T-cell (primary cell): ENCODE measurements at regions not wholly inside any gene's neighbourhood (a gene's known extent, or its start where the extent isn't known, plus 50 kb on each side); places are given as distances from the start of the nearest gene placed in this dataset.

Source experiments
- ATAC-seq, 4 experiments: fragments of 200-7000 bp in 3 of 4; fragments of 150-1000 bp in 1 of 4; cut with Tn5 transposase; replicated peaks in 1 of 4; 1 replicate in 3 of 4; 2 replicates in 1 of 4; pipeline ENCODE4 v1.10.0; 2021; ENCODE audit warnings: moderate library complexity in 3 of 4, mild to moderate bottlenecking in 2 of 4, moderate number of reproducible peaks in 1 of 4
- CTCF ChIA-PET, 2 donors: fragments of 300-600 bp; sonication (Branson Sonifier 250); formaldehyde crosslinking; loops; one replicate each; lab custom pipeline; 2022; ENCODE audit warnings: antibody characterized with exemption in 2 of 2; lab: Charles Lee
- POLR2A ChIA-PET, 2 donors: fragments of 300-600 bp; sonication (Branson Sonifier 250); formaldehyde crosslinking; loops; one replicate each; lab custom pipeline; 2022; ENCODE audit warnings: antibody characterized with exemption in 2 of 2; lab: Charles Lee
- DNase-seq, 35 experiments: peaks; one replicate each; pipeline versions ENCODE4 v3.0.0 to v3.0.0-alpha.2; 2013 to 2023
- H3K27ac ChIP-seq: one replicate; pipeline ENCODE4 v1.5.1; 2013; ENCODE audit warnings: low read length
- H3K27me3 ChIP-seq, 2 experiments: replicated peaks in 1 of 2; 1 replicate in 1 of 2; 2 replicates in 1 of 2; pipeline versions ENCODE4 v1.6.1 to v1.7.0; 2013; ENCODE audit warnings: low read length in 1 of 2, mixed read lengths in 1 of 2; ENCODE audit not compliant: control insufficient read depth in 2 of 2, insufficient read depth in 2 of 2; ENCODE audit errors: extremely low read depth in 1 of 2
- H3K36me3 ChIP-seq, 2 donors: 1 replicate in 1 of 2; 2 replicates in 1 of 2; pipeline versions ENCODE4 v1.6.1 to v1.7.0; 2013; ENCODE audit warnings: low read length in 1 of 2; ENCODE audit not compliant: control insufficient read depth in 2 of 2, insufficient read depth in 1 of 2; ENCODE audit errors: extremely low read depth in 1 of 2
- H3K4me1 ChIP-seq, 2 experiments: 1 replicate in 1 of 2; 2 replicates in 1 of 2; pipeline versions ENCODE4 v1.6.1 to v1.7.0; 2013; ENCODE audit warnings: low read length in 2 of 2, mixed read lengths in 1 of 2; ENCODE audit not compliant: insufficient read depth in 2 of 2, control insufficient read depth in 1 of 2; ENCODE audit errors: extremely low read depth in 1 of 2
- H3K4me3 ChIP-seq, 2 donors: 1 replicate in 1 of 2; 2 replicates in 1 of 2; pipeline versions ENCODE4 v1.5.1 to v1.7.0; 2013; ENCODE audit warnings: mild to moderate bottlenecking in 2 of 2, low read length in 1 of 2, moderate library complexity in 1 of 2; ENCODE audit not compliant: control insufficient read depth in 1 of 2; ENCODE audit errors: extremely low read depth in 1 of 2
- H3K9me3 ChIP-seq: 2 replicates; pipeline ENCODE4 v1.7.0; 2013
- H3K27ac Mint-ChIP-seq, 2 donors: one replicate each; pipeline ENCODE4 v1.8.0; 2020 to 2021; ENCODE audit warnings: mild to moderate bottlenecking in 2 of 2, mixed read lengths in 2 of 2
- H3K27me3 Mint-ChIP-seq, 2 donors: one replicate each; pipeline ENCODE4 v1.8.0; 2021 to 2022; ENCODE audit warnings: mixed read lengths in 2 of 2
- H3K36me3 Mint-ChIP-seq: one replicate; pipeline ENCODE4 v1.8.0; 2021; ENCODE audit warnings: mixed read lengths
- H3K4me1 Mint-ChIP-seq, 3 donors: one replicate each; pipeline ENCODE4 v1.8.0; 2020 to 2022; ENCODE audit warnings: mixed read lengths in 3 of 3, mild to moderate bottlenecking in 1 of 3
- H3K4me3 Mint-ChIP-seq, 3 donors: one replicate each; pipeline ENCODE4 v1.8.0; 2020 to 2022; ENCODE audit warnings: mild to moderate bottlenecking in 3 of 3, mixed read lengths in 3 of 3, moderate library complexity in 3 of 3
- H3K9me3 Mint-ChIP-seq, 3 donors: one replicate each; pipeline ENCODE4 v1.8.0; 2020 to 2022; ENCODE audit warnings: mixed read lengths in 3 of 3
- WGBS: methylation state at CpG from one replicate; pipeline ENCODE4 v1.1.5; 2013; ENCODE audit warnings: missing lambda C conversion rate; ENCODE audit not compliant: insufficient coverage; 5-methylcytosine and 5-hydroxymethylcytosine counted together

DNA sequence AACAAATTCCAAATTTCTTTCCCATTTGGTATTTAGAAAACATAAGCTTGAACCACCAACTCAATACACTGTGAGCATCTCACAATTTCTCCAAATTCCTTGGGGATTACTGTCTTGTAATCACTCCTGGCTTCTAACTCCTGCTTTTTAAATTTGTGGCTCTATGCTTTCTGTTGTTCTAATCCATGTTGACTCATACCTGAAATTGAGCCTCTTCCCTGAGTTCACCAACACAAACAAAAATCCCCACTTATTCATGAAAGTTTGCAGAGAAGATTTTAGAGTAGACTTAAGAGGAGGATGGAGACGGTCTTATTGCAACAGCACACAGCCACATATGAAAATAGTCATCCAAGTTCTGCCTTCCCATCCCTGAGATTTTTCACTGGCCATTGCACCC lies 252.5 kb downstream of the PTEN start:
- no peak overlapping the region for H3K4me3 Mint-ChIP-seq
- H3K4me3 ChIP-seq: no peak overlapping the region
- no peaks in the 10 kb centered on the region for H3K9me3 ChIP-seq
- H3K36me3 Mint-ChIP-seq: no peaks in the 10 kb centered on the region
- no peaks in the 10 kb centered on the region for H3K36me3 ChIP-seq
- DNase-seq (no peak), ATAC-seq (no peak)
- peaks cover 30 to 41% of the 10 kb centered on the region in 2 experiments for H3K4me1 ChIP-seq
- H3K4me1 Mint-ChIP-seq: peaks cover 17 to 32% (median 28%) of the 10 kb centered on the region in 3 donors
- H3K27ac ChIP-seq: no peak overlapping the region
- H3K27ac Mint-ChIP-seq: no peak overlapping the region
- H3K27me3 Mint-ChIP-seq: no peaks in the 10 kb centered on the region
- ChIA-PET POLR2A (no interaction called here), CTCF (interaction anchor here (0.7 to 3.4 kb wide), 3 partner anchors 24 to 273 kb away, joined by 4 to 15 read pairs (median 8); no protein-coding TSS in a partner anchor)
- H3K9me3 Mint-ChIP-seq: no peaks in the 10 kb centered on the region
- no CpG with 5 or more reads among the region's 1 CpG for WGBS
- H3K27me3 ChIP-seq: no peaks in the 10 kb centered on the region

- POLR2A ChIA-PET: interaction anchor here in 1 of 2 donors (0.5 to 0.9 kb wide), 2 partner anchors 254 to 1323 kb away, joined by 3 to 6 read pairs; no protein-coding TSS in a partner anchor
Measured at GRCh38 chr10:88116481-88116880, 253.1 kb downstream of the PTEN start.

GRCh38 chr10:88116971-88117626 lies 253.7 kb downstream of the PTEN start:
- POLR2A ChIA-PET: interaction anchor here (0.7 to 0.9 kb wide), 3 partner anchors 26 to 255 kb away, joined by 3 to 4 read pairs (median 4); no protein-coding TSS in a partner anchor
- Histone ChIP-seq H3K27me3 (no peaks in the 10 kb centered on the region), H3K4me3 (no peak overlapping the region), H3K27ac (no peak overlapping the region), H3K9me3 (no peaks in the 10 kb centered on the region), H3K4me1 (peaks cover 30 to 41% of the 10 kb centered on the region in 2 experiments), H3K36me3 (no peaks in the 10 kb centered on the region)
- Mint-ChIP-seq H3K27me3 (no peaks in the 10 kb centered on the region), H3K27ac (no peak overlapping the region), H3K36me3 (no peaks in the 10 kb centered on the region), H3K9me3 (no peaks in the 10 kb centered on the region), H3K4me1 (peaks cover 17 to 32% (median 29%) of the 10 kb centered on the region in 3 donors), H3K4me3 (no peak overlapping the region)
- ATAC-seq (peak in 3 of 4 experiments; percentile 56 to 67 (median 67)), DNase-seq (peak in 2 of 35 experiments; percentile 6 to 16)
- CTCF ChIA-PET: interaction anchor here in 1 of 2 donors (1.2 to 2.1 kb wide), 2 partner anchors 258 to 272 kb away, joined by 6 to 8 read pairs; no protein-coding TSS in a partner anchor
- 27% methylated on average over 5 of the region's 7 CpGs for WGBS

More at GRCh38 chr10:88116481-88116880, 253.1 kb downstream of the PTEN start:
- Histone ChIP-seq H3K27ac (no peak overlapping the region), H3K4me3 (no peak overlapping the region), H3K27me3 (no peaks in the 10 kb centered on the region), H3K9me3 (no peaks in the 10 kb centered on the region), H3K36me3 (no peaks in the 10 kb centered on the region), H3K4me1 (peaks cover 30 to 41% of the 10 kb centered on the region in 2 experiments)
- Mint-ChIP-seq H3K36me3 (no peaks in the 10 kb centered on the region), H3K27ac (no peak overlapping the region), H3K9me3 (no peaks in the 10 kb centered on the region), H3K4me1 (peaks cover 17 to 32% (median 29%) of the 10 kb centered on the region in 3 donors), H3K27me3 (no peaks in the 10 kb centered on the region), H3K4me3 (no peak overlapping the region)
- ATAC-seq: no peak
- WGBS: 80% methylated on average over 1 of the region's 2 CpGs
- DNase-seq: no peak
- CTCF ChIA-PET: interaction anchor here in 1 of 2 donors (2.1 kb wide), 1 partner anchor 273 kb away, joined by 8 read pairs; no protein-coding TSS in a partner anchor

GRCh38 chr10:88117869-88118632 lies 254.6 kb downstream of the PTEN start:
- WGBS: 61% methylated on average over 3 of the region's 4 CpGs
- POLR2A ChIA-PET: interaction anchor here (0.6 to 0.7 kb wide), 3 partner anchors 25 to 256 kb away, joined by 3 to 4 read pairs (median 4); no protein-coding TSS in a partner anchor
- H3K27ac ChIP-seq: no peak overlapping the region

DNA sequence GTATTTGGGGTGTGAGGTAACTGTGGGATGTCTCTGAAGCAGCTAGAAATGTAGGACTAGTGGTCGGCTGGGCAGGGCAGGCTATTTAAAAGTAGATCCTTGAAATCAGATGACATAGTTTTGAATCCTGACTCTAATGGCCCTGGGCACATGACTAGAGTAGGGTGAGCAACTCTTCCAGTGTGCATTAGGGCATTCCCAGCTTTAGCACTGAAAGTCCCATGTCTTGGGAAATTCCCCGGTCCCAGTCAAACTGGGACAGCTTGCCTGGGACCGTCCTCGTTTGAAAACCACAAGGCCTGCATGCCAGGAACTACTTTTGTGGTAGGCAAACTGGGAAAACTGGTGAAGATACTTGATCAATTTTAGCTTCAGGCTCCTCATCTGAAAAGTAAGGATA lies 255.3 kb downstream of the PTEN start:
- Histone ChIP-seq H3K27me3 (no peaks in the 10 kb centered on the region), H3K4me3 (no peak overlapping the region), H3K36me3 (no peaks in the 10 kb centered on the region), H3K4me1 (peaks cover 26 to 36% of the 10 kb centered on the region in 2 experiments), H3K27ac (no peak overlapping the region), H3K9me3 (no peaks in the 10 kb centered on the region)
- H3K27ac Mint-ChIP-seq: no peak overlapping the region
- peaks cover 17 to 29% (median 29%) of the 10 kb centered on the region in 3 donors for H3K4me1 Mint-ChIP-seq
- no peaks in the 10 kb centered on the region for H3K36me3 Mint-ChIP-seq
- ChIA-PET CTCF (interaction anchor here in 1 of 2 donors (0.6 kb wide), 1 partner anchor 216 kb away, joined by 3 read pairs; no protein-coding TSS in a partner anchor), POLR2A (no interaction called here)
- no peak for ATAC-seq
- DNase-seq: no peak
- H3K9me3 Mint-ChIP-seq: no peaks in the 10 kb centered on the region
- no peak overlapping the region for H3K4me3 Mint-ChIP-seq
- no peaks in the 10 kb centered on the region for H3K27me3 Mint-ChIP-seq
- WGBS: 72% methylated on average over 4 of the region's 4 CpGs

More at GRCh38 chr10:88117869-88118632, 254.6 kb downstream of the PTEN start:
- CTCF ChIA-PET: interaction anchor here in 1 of 2 donors (1.2 to 2.1 kb wide), 2 partner anchors 259 to 271 kb away, joined by 6 to 8 read pairs; no protein-coding TSS in a partner anchor
- Mint-ChIP-seq H3K9me3 (no peaks in the 10 kb centered on the region), H3K4me1 (peaks cover 17 to 32% (median 29%) of the 10 kb centered on the region in 3 donors), H3K27me3 (no peaks in the 10 kb centered on the region), H3K36me3 (no peaks in the 10 kb centered on the region), H3K27ac (no peak overlapping the region), H3K4me3 (no peak overlapping the region)
- no peaks in the 10 kb centered on the region for H3K36me3 ChIP-seq
- peaks cover 30 to 41% of the 10 kb centered on the region in 2 experiments for H3K4me1 ChIP-seq
- ATAC-seq (no peak), DNase-seq (peak in 1 of 35 experiments; percentile 30)
- no peaks in the 10 kb centered on the region for H3K9me3 ChIP-seq
- no peaks in the 10 kb centered on the region for H3K27me3 ChIP-seq
- H3K4me3 ChIP-seq: no peak overlapping the region

- Histone ChIP-seq H3K27me3 (no peaks in the 10 kb centered on the region), H3K36me3 (no peaks in the 10 kb centered on the region), H3K9me3 (no peaks in the 10 kb centered on the region), H3K4me1 (peaks cover 22 to 32% of the 10 kb centered on the region in 2 experiments), H3K4me3 (no peak overlapping the region), H3K27ac (no peak overlapping the region)
- Mint-ChIP-seq H3K36me3 (no peaks in the 10 kb centered on the region), H3K4me1 (peaks cover 13 to 25% (median 25%) of the 10 kb centered on the region in 3 donors), H3K27ac (no peak overlapping the region), H3K4me3 (no peak overlapping the region), H3K27me3 (no peaks in the 10 kb centered on the region), H3K9me3 (no peaks in the 10 kb centered on the region)
- ChIA-PET CTCF (interaction anchor here in 1 of 2 donors (0.6 kb wide), 1 partner anchor 216 kb away, joined by 3 read pairs; no protein-coding TSS in a partner anchor), POLR2A (no interaction called here)
- DNase-seq (no peak), ATAC-seq (no peak)
- 100% methylated on average over 1 of the region's 2 CpGs for WGBS
Measured at GRCh38 chr10:88119160-88119559, 255.7 kb downstream of the PTEN start.
